ENCODE measurements at regions not wholly inside any gene's neighbourhood (a gene's known extent, or its start where the extent isn't known, plus 50 kb on each side); places are given as distances from the start of the nearest gene placed in this dataset.

DNA sequence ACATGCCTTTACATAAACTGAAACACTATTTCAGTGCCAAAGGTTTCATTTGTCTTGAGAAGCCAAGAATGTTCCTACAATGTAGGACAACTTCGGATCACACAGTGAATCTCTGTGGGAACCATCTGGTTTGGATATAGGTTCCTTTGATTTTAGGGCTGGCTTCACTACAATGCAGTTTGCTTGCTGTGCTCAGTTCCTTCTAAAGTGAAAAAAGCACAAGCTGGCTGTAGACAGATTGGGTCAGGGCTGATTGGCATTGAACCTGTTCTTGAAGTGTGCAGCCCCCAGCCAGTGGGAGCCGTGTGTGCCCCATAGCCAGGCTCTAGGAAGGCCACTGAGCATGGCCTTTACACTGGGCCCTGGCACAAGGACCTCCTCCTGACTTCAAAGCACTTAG, 167.9 kb upstream of the HNRNPA3 start:
- no peak for DNase-seq

DNA sequence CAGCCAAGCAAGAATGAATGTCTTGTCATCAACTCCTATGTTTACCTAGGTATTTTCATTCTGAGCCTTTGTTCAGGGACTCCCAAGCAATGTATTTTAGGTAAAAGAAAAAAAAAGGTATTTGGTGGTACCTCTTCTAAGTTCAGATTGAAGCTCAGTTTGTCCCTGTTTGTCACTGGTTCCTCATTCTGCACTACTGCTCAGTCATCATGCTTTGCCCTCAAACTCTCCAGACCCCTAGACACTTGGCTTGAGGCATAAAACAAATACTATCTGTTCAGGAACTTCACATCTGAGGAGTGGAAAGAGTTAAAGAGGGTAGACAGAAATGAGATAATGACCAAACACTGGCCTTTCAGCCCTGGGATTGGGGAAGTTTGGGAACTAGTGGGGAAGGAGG, 163.6 kb upstream of the HNRNPA3 start:
- no peak for DNase-seq

DNA sequence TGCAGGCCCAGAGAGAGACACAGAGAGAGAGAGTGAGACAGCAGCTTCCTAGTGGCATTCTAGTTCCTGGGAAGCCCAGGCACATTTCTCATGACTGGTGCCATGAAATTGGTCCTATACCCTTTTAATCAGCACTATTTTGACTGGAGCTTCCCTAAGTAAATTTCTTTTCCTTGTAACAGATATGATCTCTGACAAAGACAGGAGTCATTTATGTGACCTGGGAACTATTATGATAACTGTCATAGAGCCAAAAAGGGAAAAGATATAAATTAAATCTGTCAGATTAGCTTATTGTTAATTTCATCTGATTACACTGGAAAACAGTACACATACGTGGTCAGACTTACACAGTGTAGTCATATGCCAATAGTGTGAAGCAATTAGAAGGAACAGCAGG, 161.3 kb upstream of the HNRNPA3 start:
- DNase-seq = no peak

DNA sequence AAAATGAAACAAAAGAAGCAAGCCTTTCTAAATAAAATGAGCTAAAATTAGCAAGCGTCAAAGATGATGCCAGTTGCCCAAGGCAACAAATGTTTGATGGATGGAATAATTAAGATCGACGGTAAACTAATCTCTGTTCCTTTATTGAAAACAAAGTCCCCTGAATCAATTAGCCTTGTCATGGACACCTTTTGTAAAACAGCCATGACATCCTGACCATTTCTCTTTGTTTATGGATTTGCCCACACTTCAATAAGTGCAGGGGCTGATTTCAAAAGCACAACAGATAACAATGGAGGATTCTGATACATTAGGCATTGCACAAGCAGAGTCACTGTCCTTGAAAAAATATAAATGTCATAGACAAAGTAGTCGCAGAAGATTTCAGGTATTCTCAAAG, 160.1 kb upstream of the HNRNPA3 start:
- DNase-seq = no peak

DNA sequence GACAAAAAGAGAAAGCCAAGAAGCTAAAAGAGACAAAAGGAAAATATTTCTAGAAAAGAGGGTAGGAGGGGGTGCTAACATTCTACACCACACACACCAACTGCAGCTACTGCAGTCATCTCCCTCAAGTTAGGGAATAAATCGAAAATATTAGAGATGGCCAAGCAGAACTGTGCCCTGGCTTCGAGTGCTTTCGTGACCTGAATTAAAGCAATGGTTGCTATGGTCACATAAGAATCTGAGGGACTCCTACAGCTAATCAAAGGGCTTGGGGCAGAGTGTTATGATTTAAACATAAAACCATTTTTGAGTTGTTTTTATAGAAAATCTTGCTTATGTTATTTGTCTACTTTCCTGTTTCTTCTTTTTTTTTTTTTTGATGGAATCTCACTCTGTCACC, 159.6 kb upstream of the HNRNPA3 start:
- no peak for DNase-seq

DNA sequence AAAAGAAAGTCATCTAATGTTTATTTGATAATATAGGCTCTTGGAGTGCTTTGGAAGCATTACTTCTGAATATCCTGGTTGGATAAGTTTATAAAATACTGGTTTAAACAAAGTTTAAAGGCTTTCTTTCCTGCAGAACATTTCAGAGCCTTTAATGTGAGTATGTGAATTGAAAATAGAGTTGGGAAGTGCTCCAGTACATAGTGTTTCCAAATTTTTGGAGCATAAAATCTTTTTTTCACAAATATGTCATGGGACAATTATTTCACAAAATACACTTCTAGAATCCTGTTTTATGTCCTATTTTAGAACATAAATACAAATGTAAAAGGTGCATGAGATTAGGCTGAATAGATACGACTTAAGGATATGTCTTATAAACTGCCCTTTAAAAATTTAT, 158.9 kb upstream of the HNRNPA3 start:
- no peak for DNase-seq

DNA sequence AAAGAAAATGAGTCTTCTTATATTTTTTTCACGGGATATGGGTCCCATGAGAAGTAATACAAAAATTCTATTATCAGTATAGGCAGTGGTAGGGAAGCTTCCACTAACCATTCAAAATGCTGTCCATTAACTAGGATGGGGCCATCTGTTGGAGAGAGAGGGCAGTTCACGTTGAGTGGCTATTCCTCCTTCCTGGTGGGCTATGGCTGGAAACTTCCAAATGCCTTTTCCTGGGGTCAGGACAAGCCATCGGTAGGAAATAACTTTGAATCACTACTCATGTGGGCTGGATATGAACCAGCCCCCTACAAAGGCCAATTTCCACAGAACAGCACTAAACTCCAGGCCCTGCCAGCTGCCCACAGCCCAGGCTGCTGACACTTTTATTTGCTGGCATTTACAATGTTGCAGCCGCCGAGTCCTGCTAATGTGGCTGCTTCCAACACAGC, 156.1 kb upstream of the HNRNPA3 start:
- DNase-seq = no peak

DNA sequence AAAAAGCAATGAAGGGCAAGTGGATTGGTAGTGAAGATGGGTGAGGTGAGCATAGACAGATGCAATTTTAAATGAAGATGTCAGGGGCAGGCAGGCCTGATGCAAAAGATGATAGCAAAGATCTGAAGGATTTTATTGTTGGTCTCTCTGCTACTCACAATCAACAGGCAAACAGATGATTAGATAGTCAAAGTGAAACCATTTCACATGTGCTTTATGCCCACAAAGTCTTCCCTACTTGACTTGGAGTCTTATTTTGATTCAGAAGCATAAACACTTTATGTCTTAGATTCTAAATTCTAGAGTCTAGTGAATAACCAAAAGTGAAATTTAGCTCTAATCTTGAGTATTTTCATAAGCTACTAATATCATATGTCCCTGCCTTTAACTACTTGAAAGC, 153.8 kb upstream of the HNRNPA3 start:
- no peak for DNase-seq

DNA sequence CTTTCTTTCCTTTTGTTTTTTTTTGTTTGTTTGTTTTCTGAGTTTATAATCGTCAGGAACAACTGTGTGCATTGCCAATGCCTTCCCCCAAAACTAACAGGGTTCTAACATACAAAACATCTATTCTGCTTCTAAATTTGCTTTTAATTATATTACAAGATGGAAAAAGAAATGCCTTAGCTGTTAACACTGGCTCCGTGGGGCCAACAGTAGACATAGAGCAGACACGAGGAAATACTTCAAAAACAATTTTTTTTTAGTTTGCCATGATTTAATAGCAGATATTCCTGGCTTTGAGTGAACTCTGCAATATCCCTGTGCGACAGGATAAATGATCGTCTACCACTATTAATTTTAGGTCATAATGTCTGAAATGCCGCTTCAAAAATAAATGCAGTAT, 153.3 kb upstream of the HNRNPA3 start:
- no peak for DNase-seq

DNA sequence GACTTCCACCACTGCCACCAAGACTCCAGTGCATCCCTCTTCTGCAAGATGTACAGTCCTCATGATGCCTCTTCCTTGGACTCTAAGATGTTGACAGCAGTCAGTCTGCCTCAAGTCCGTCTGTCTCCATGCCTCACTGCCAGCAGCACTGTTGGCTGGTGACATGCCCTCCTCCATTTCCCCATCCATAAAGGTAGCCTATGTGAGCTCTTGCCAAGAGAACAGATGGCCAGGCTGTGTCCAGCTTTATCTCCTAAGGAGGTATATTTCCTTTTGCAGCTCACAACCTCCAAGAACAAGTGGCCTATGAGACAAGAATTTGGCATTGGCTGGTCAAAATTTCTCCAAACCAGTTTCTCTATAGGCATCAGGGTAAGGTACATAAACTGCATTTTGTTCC, 149.3 kb upstream of the HNRNPA3 start:
- DNase-seq = no peak

DNA sequence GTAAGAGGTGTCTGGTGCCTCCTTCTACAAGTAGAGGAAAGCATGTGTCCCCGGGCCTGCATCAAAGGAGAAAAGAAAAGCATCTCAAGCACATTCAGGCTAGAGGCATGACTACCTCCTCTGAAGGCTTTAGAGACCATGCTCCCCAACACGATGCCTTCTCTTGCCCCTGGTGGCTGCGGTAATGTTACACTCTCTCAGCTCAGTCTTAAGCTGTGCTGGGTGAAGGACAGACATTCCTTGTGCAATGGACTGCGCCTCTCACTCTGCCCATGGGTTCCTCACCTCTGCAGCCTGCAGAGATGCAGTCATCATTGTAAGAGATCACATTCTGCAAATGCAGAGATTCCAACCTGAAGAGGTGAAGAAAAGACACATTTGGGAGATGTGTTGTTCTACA, 148.2 kb upstream of the HNRNPA3 start:
- no peak for DNase-seq

DNA sequence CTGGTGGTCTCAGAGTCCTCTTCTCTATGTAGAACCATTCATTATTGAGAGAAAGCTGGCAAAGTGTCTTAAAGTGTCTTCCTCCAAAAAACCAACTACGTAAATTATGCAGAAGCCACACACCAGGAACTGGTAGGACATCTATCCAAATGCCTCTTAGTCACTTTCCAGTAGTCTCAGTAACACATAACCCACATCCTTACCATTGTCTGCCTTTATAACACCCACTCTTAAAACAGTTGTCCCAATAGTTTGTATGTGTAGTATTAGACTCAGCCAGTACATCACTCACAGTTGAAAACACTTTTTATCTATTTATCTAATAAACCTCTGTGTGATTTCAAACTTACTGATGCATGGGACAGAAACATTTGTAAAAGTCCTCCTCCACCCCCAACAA, 143.6 kb upstream of the HNRNPA3 start:
- no peak for DNase-seq

DNA sequence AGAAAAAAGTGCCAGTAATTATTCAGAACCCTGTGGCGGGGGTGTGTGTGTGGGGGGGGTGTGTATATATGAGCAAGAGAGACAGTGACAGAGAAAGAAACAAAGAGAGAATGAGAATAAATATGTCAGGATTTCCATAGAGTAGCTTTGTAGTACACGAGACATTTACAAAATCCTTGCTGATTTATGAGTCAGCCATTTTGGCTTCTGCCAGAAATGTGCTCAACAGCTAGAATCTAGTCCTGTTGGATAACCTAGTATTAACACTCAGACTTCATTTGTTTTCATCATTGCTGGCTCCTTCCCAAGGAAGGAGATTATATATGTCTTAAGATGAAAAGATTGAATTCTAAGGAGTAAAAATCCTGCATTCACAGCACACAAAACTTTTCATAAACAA, 140.5 kb upstream of the HNRNPA3 start:
- no peak for DNase-seq

DNA sequence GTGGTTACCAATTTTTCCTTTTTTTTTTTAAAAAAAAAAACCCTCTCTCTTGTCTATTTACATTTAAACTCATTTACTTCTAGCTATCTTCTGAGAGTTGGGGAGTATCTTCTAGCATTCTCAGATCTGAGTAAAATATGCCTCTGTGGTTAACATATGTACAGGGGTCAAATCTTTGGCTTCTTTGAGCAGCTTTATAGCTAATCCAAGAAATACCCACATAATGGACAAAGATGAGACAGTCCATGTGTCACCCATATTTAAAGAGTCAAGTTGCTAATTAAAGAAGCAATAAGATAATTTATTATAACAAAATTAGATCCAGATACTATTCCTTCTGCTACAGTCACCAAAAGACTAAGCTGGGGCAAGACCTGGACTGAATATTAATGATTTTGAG, 139.0 kb upstream of the HNRNPA3 start:
- no peak for DNase-seq

DNA sequence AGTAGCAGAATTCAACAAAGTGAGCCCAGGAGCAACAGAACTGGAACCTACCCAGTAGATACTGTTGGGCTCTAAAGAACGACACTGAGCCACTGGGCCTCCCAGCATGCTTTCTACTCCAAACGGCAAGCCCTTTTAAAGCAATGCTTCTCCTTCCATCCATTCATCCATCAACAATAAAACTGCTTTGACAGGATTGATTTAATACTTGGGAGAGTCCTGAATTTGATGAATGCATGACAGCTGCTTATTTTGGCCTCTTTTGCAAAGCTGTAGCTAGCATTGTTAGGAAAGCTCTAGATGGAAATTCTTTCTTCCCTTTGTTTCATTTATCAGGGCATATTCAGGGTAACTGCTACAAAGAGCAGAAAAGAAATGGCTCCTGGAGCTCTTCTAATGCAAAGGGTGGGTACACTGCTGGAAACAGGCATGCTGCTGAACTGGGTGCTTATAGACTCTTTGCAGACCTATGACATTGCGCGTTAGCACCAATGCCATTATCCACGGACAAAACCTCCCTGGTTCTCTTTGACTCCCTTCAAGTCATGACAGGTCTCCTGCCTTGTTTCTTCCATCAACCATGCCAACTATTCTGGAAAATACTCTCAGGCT, 138.4 kb upstream of the HNRNPA3 start:
- no peak for DNase-seq

DNA sequence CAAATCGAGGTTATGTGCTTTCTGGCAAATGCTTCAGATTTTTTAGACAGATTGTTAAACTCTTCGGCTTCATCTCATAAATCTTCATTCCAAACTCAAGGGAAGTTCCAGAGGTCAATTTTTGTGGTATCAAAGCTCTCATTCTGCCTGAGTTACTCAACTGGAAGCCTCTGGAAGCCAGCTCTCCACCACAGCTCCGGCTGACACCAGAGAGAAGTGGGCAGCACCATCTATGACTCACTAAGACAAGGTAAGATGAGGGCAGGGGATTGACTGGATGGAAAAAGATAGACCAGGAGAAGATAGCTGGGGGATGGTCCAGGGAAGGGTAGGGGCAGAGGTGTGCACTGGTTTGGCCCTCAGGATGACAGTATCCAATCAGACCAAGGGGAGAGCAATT, 137.3 kb upstream of the HNRNPA3 start:
- DNase-seq = no peak

DNA sequence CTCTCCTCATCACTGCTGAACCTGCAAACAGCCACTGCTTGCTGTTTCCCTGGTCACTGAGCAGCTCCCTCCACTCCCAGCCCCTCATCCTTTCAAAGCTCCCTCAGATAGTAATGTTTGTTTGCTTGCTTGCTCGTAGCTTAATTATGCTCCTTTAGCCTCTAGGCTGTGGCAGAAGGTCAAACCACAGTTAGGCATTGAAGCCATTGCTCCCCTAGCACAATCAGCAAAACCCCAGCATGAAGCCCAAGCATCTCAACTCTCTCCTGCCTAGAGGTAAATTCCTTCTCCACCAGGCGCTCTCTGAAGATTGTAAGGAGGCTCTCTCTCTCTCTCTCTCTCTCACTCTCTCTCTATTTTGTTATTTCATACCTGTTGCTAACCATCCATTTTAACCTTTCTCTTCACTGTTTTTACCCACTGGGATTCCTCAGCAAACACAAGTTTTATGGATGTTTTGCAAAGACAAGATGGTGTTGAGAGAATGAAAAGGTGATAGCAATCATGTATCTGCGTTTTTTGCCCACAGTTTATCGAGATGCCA, 135.9 kb upstream of the HNRNPA3 start:
- DNase-seq = no peak

DNA sequence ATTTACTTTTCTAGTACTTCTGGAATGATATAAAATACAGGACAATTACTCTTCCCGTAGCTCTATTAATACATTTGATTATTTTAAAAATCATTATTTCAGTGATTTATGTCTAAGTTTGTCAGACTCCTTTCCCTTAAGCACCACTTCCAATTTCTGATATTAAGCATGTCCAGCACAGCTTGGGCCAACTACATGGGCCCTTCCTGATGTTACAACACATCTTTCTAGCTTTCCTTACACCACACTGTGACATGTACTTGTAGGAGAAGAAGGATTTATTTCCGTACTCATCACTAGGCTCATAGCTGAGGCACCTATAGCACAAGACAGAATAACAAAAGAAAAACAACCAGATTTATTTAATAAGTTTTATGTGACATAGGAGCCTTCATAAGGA, 134.8 kb upstream of the HNRNPA3 start:
- no peak for DNase-seq

DNA sequence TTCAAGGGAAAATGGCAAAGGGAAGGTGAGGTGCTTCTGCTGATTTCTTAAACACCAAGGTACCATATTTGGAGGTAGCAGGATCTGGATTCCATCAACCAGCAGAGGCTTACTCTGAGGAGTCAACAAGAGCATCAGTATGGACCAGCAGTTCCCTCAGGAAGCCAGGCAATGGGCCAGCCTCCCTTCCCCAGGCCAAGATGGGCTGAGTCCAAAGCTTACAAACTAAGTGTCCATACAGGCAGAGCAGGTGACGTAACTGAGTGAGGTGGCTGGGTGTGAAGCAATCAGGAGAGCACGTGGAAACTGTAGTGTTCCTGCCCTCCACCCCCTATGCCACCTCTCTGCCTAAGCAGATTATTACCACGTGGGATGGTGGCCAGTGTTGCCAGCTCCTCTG, 134.2 kb upstream of the HNRNPA3 start:
- no peak for DNase-seq

DNA sequence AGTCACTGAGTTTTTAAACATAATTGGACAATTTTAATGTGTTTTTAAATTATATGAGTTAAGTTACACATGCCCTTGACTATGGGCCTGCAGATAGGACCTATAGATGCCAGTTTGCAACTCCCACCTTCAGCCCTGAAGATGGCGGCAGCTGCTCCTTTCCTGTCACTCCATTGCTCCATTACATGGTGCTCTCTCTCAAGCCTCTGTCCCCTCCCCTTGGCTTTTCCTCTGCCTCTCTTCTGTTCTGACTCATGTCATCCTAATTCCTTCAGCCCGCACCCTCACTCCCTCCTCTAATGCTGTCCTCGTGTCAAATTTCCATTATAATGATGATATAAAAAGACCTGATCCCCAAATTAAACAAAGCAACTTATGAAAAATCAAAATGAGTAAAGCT, 133.7 kb upstream of the HNRNPA3 start:
- no peak for DNase-seq

DNA sequence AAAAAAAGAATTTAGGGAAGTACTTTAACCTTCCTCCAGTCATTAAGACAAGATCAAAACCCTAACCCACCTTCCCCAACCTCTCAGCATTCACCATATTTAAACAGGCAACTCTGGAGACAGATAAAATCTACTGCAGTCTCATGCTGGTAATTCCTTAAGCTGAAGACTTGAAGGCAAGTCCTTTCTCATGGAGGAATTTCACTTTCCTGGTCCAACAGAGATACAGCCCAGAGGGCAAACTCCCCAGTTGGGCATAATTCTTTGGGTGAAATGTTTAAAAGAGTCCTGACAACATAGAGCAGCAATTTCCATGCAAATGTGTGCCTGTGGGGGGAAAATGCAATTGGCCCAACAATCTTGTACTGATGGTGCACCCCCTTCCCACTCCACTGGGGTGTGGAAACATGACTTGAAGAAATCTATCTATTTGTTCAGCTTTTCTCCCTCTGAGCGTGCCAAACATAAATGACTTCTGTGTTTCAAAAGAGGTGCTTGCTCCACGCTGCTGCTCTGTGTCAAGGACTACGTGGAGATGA, 131.8 kb upstream of the HNRNPA3 start:
- DNase-seq = no peak

DNA sequence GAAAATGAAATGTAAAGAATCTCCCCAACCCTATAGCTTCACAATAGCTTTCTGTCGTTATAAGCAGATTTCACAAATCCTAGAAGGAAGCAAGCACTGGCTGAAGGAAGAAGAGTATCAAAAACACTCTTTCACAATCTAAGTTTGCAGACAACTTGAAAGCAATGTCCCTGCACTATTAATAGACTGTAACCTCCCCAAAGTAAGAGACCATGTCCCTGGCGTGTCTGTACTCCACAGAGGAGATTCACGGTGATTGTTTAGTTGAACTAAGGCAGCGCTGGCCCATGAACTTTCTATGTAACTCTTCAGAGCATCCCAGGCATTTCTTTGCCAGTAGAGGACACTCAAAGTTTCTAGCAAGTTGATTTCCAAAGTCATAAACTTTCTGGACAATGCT, 128.0 kb upstream of the HNRNPA3 start:
- DNase-seq = no peak

DNA sequence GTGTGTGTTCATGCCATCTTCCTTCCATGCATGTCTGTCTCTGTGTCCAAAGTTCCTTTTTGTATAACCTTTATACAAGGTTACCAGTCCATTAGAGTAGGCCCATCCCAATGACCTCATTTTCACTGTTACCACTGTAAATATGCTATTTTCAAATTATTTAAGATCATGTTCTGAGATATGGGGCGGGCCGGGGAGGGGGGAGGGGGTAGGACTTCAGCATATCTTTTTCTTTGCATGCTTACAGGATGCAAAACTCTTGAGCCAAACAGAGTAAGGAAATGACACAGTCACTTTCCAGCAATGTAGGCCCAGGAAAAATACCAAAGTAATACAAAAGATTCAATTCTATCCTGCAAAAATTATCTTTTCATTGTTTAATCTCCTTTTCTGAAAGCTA, 124.1 kb upstream of the HNRNPA3 start:
- no peak for DNase-seq

DNA sequence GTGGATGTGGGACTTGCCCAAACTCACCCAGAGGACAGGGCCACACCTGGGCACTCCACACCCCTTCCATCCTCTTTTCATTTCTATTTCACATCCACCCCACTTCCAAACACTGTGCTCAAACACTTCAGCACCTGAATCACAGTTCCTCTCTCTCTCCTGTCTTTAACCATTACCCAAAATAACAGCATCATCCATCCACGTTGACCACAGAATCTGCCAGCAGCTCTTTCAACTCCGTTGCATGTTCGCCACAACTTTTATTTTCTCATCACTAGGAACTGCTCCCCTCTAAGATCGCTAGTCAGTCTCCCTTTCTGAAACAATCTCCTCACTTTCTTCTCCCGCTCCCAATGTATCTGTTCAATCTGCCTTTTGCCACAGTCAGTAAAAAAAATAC, 121.6 kb upstream of the HNRNPA3 start:
- no peak for DNase-seq

DNA sequence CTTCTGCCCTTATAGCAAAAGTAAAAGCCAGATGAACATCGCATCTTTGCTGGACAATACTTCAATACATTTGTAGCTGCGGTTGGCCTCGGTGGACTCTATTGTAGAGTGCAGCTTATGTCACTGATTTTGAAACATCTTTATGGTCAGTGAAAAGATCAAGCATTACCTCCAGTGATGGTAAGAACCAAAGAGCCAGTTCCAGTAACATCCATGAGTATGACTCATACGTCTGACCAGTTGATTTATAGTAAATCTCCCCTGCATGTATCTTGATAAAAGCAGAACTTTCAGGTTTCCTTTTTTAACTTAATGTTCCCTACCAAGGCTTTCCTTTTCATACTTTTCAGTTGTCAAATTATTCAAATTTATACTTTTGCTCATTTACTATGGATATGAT, 119.2 kb upstream of the HNRNPA3 start:
- DNase-seq = no peak

Data from CD4-positive, alpha-beta T cell treated with Interleukin-1 beta for 1 hour (primary cell).